ENCODE measurements at regions not wholly inside any gene's neighbourhood (a gene's known extent, or its start where the extent isn't known, plus 50 kb on each side); places are given as distances from the start of the nearest gene placed in this dataset.

GRCh38 chr9:108600896-108601295 lies 254.9 kb downstream of the ACTL7B start:
- Mint-ChIP-seq H3K4me3 (no peak overlapping the region), H3K36me3 (ENCODE audit: low read depth) (no peaks in the 10 kb centered on the region), H3K4me1 (peaks cover 10% of the 10 kb centered on the region), H3K27ac (ENCODE audit: unreplicated experiment) (no peak overlapping the region), H3K9me3 (peaks cover 3% of the 10 kb centered on the region), H3K27me3 (ENCODE audit: low read depth) (no peaks in the 10 kb centered on the region)
- DNase-seq (ENCODE audit: low read depth, low spot score) = no peak
- TF ChIP-seq CTCF (conservative IDR thresholded peaks at IDR 0.05) = no peak

DNA sequence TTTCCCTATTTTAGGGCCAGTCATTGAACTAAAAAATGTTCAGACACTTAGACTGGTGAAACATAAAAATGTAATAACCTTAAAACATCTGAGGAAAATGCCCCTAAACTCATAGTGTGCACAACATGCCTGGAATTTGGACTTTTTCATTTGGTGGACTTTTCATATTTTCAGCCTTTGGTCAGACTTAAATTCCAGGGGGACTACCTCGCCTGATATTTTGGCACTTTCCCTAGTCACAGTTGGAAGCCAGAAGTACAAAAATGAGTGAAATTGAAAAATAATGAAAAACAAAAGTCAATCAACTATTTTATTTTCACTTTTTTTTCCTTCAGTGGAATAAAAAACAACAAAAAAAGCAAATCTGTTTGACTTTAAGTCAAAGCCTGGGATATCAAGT lies 256.2 kb downstream of the ACTL7B start:
- no peaks in the 10 kb centered on the region for H3K27me3 Mint-ChIP-seq (ENCODE audit: low read depth)
- TF ChIP-seq CTCF (conservative IDR thresholded peaks at IDR 0.05) = no peak
- no peak for DNase-seq (ENCODE audit: low read depth, low spot score)
- H3K27ac Mint-ChIP-seq (ENCODE audit: unreplicated experiment) = no peak overlapping the region
- H3K4me3 Mint-ChIP-seq = no peak overlapping the region
- no peaks in the 10 kb centered on the region for H3K36me3 Mint-ChIP-seq (ENCODE audit: low read depth)
- H3K9me3 Mint-ChIP-seq = peaks cover 3% of the 10 kb centered on the region
- H3K4me1 Mint-ChIP-seq = peaks cover 10% of the 10 kb centered on the region

DNA sequence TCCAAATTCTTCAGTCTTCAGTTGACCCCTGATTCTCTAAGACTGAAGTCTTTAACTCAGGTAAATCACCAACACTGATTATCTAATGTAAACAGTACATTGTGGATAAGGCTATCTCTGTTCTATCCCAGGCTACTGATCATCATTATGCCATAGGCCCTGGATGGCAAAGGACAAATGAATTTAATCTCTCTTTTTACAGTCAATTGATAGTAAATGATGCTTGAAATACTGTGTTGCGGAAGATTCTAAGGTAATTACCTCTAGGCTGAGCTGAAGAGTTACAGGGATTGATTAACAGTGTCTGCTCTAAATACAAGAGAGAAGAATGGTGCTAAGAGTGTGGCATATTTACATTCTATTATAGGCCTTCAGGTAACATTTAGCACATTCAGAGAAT lies 264.7 kb downstream of the ACTL7B start:
- no peak for DNase-seq (ENCODE audit: low read depth, low spot score)
- TF ChIP-seq CTCF (conservative IDR thresholded peaks at IDR 0.05) = no peak
- H3K36me3 Mint-ChIP-seq (ENCODE audit: low read depth) = no peaks in the 10 kb centered on the region
- H3K4me1 Mint-ChIP-seq = no peaks in the 10 kb centered on the region
- H3K27me3 Mint-ChIP-seq (ENCODE audit: low read depth) = no peaks in the 10 kb centered on the region
- H3K4me3 Mint-ChIP-seq = no peak overlapping the region
- no peaks in the 10 kb centered on the region for H3K9me3 Mint-ChIP-seq
- H3K27ac Mint-ChIP-seq (ENCODE audit: unreplicated experiment) = no peak overlapping the region

- TF ChIP-seq CTCF (conservative IDR thresholded peaks at IDR 0.05) = no peak
- H3K27ac Mint-ChIP-seq (ENCODE audit: unreplicated experiment) = no peak overlapping the region
- no peak for DNase-seq (ENCODE audit: low read depth, low spot score)
- no peaks in the 10 kb centered on the region for H3K9me3 Mint-ChIP-seq
- no peak overlapping the region for H3K4me3 Mint-ChIP-seq
- no peaks in the 10 kb centered on the region for H3K36me3 Mint-ChIP-seq (ENCODE audit: low read depth)
- H3K4me1 Mint-ChIP-seq = no peaks in the 10 kb centered on the region
- peaks cover 3% of the 10 kb centered on the region for H3K27me3 Mint-ChIP-seq (ENCODE audit: low read depth)
These were observed 267.5 kb downstream of the ACTL7B start for GRCh38 chr9:108588246-108588645.

DNA sequence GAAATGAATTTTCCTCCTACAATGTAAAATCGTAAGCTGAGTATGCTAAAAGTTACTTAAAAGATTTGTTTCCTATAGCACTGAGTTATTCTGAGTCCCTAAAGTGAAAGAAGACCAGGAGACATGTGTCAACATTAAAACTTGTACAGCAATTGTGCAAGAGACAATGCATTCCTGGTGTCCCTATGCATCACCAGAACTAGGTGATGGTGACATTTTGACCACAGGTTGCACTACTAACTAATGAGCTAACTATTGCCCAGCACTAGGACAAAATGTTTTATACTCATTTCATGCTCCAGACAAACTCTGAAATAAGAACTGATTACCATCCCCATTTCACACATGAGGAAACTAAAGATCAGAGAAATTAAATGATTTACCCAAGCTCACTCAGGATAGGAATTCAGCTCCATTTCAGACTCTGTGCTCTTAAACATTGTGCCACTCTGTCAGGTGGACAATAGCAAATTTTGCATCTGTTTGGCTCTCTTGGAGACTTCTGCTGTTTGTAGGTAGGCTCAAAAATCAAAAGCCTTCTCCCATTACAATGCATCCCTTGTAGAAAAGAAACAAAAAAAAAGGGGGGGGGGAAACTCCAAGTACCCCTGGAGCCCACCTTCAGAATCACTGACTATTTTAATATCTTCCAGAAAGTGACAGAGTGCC lies 269.2 kb downstream of the ACTL7B start:
- Mint-ChIP-seq H3K4me3 (no peak overlapping the region), H3K4me1 (no peaks in the 10 kb centered on the region), H3K27me3 (ENCODE audit: low read depth) (peaks cover 3% of the 10 kb centered on the region), H3K27ac (ENCODE audit: unreplicated experiment) (no peak overlapping the region), H3K9me3 (no peaks in the 10 kb centered on the region), H3K36me3 (ENCODE audit: low read depth) (no peaks in the 10 kb centered on the region)
- DNase-seq (ENCODE audit: low read depth, low spot score) = no peak
- TF ChIP-seq CTCF (conservative IDR thresholded peaks at IDR 0.05) = no peak

All from neural crest cell (in vitro differentiated cells).